Ovary (tissue), 3 donors: ENCODE measurements at regions not wholly inside any gene's neighbourhood (a gene's known extent, or its start where the extent isn't known, plus 50 kb on each side); places are given as distances from the start of the nearest gene placed in this dataset.

Experiments used
- EP300 ChIP-seq: sonication (generic); formaldehyde crosslinking; IDR thresholded peaks from one replicate; pipeline ENCODE4 v1.6.1; 2017; ENCODE audit warnings: antibody characterized with exemption
- POLR2A ChIP-seq: fragments of 450-650 bp; IDR thresholded peaks from one replicate; pipeline ENCODE4 v1.6.1; 2017; ENCODE audit warnings: antibody characterized with exemption, mild to moderate bottlenecking, moderate library complexity
- TF ChIP-seq, protein P1 (sequence below), 3 donors: fragments of 450-650 bp in 2 of 3; fragments of 200-600 bp in 1 of 3; IDR thresholded peaks; one replicate each; pipeline versions ENCODE4 v1.5.1 to v1.8.0; 2016 to 2022; ENCODE audit warnings: antibody characterized with exemption in 3 of 3, mild to moderate bottlenecking in 1 of 3
- donor health status: DM: no; HTN: no; CAD: no.

- TF ChIP-seq, protein P1, sequence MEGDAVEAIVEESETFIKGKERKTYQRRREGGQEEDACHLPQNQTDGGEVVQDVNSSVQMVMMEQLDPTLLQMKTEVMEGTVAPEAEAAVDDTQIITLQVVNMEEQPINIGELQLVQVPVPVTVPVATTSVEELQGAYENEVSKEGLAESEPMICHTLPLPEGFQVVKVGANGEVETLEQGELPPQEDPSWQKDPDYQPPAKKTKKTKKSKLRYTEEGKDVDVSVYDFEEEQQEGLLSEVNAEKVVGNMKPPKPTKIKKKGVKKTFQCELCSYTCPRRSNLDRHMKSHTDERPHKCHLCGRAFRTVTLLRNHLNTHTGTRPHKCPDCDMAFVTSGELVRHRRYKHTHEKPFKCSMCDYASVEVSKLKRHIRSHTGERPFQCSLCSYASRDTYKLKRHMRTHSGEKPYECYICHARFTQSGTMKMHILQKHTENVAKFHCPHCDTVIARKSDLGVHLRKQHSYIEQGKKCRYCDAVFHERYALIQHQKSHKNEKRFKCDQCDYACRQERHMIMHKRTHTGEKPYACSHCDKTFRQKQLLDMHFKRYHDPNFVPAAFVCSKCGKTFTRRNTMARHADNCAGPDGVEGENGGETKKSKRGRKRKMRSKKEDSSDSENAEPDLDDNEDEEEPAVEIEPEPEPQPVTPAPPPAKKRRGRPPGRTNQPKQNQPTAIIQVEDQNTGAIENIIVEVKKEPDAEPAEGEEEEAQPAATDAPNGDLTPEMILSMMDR (IDR thresholded peaks at IDR 0.05): no peak
- no peak for TF ChIP-seq POLR2A
- TF ChIP-seq EP300: no peak
Observed at GRCh38 chrX:110614596-110614995, 181.0 kb downstream of the CHRDL1 start.
